PC-3 (cell line): ENCODE measurements at regions not wholly inside any gene's neighbourhood (a gene's known extent, or its start where the extent isn't known, plus 50 kb on each side); places are given as distances from the start of the nearest gene placed in this dataset.

Source experiments
- ATAC-seq: fragments of 200-7000 bp; cut with Tn5 transposase; 2 replicates; pipeline ENCODE4 v1.9.1; 2020; ENCODE audit warnings: mild to moderate bottlenecking, moderate library complexity
- BruUV-seq: library from RNA; stranded (reverse); fragments of 400-500 nt; replicated peaks from 2 replicates; lab custom pipeline; 2021; lab: Mats Ljungman, UMichigan
- CTCF ChIA-PET: fragments of 300-600 bp; sonication (Branson Sonifier 250); formaldehyde crosslinking; loops from one replicate; lab custom pipeline; 2022; ENCODE audit warnings: antibody characterized with exemption; lab: Charles Lee
- POLR2A ChIA-PET: fragments of 300-600 bp; sonication (Branson Sonifier 250); formaldehyde crosslinking; loops from one replicate; lab custom pipeline; 2022; ENCODE audit warnings: antibody characterized with exemption; ENCODE audit not compliant: unreplicated experiment; lab: Charles Lee
- DNase-seq: peaks from one replicate; pipeline ENCODE4 v3.0.0-alpha.2; 2015
- H2AFZ ChIP-seq: fragments of 300-600 bp; sonication (generic); 2 replicates; pipeline ENCODE4 v1.6.0; 2016; ENCODE audit warnings: antibody characterized with exemption, low read length
- H3F3A ChIP-seq: fragments of 300-600 bp; sonication (generic); one replicate; pipeline ENCODE4 v1.6.0; 2017; ENCODE audit warnings: antibody characterized with exemption, low read length, control low read depth, mild to moderate bottlenecking; ENCODE audit not compliant: unreplicated experiment
- H3K27ac ChIP-seq: fragments of 300-600 bp; sonication (generic); 2 replicates; pipeline ENCODE4 v1.5.1; 2016; ENCODE audit warnings: mild to moderate bottlenecking, low read length
- H3K27me3 ChIP-seq: fragments of 300-600 bp; sonication (generic); 2 replicates; pipeline ENCODE4 v1.6.1; 2016; ENCODE audit warnings: low read length, mixed read lengths
- H3K36me3 ChIP-seq: fragments of 300-600 bp; sonication (generic); 2 replicates; pipeline ENCODE4 v1.6.1; 2016; ENCODE audit warnings: low read depth, mixed run types, low read length, mixed read lengths
- H3K4me1 ChIP-seq: fragments of 300-600 bp; sonication (generic); 2 replicates; pipeline ENCODE4 v1.5.1; 2016; ENCODE audit warnings: low read length; ENCODE audit not compliant: insufficient read depth
- H3K4me2 ChIP-seq: fragments of 300-600 bp; sonication (generic); 2 replicates; pipeline ENCODE4 v1.6.0; 2016; ENCODE audit warnings: low read length
- H3K4me3 ChIP-seq: fragments of 300-600 bp; sonication (generic); 2 replicates; pipeline ENCODE4 v1.5.1; 2016; ENCODE audit warnings: mild to moderate bottlenecking, low read length, mixed read lengths
- H3K79me2 ChIP-seq: fragments of 300-600 bp; sonication (generic); 2 replicates; pipeline ENCODE4 v1.6.1; 2017; ENCODE audit warnings: low read length, mixed read lengths
- H3K9ac ChIP-seq: fragments of 300-600 bp; sonication (generic); 2 replicates; pipeline ENCODE4 v1.6.0; 2016; ENCODE audit warnings: mild to moderate bottlenecking, low read length
- H3K9me2 ChIP-seq: fragments of 300-600 bp; sonication (generic); replicated peaks from 2 replicates; pipeline ENCODE4 v1.6.1; 2016; ENCODE audit warnings: mixed run types, low read length, mixed read lengths
- H3K9me3 ChIP-seq: fragments of 300-600 bp; sonication (generic); 2 replicates; pipeline ENCODE4 v1.6.1; 2016; ENCODE audit warnings: low read length, mixed read lengths
- H4K20me1 ChIP-seq: fragments of 300-600 bp; sonication (generic); 2 replicates; pipeline ENCODE4 v1.6.1; 2016; ENCODE audit warnings: low read length, mixed read lengths
- CTCF ChIP-seq: fragments of 300-600 bp; sonication (generic); conservative IDR thresholded peaks from 2 replicates; pipeline ENCODE4 v1.5.1; 2017; ENCODE audit warnings: antibody characterized with exemption, low read depth, mild to moderate bottlenecking, low read length
- EZH2 ChIP-seq: fragments of 300-600 bp; sonication (generic); IDR thresholded peaks from one replicate; pipeline ENCODE4 v1.6.1; 2017; ENCODE audit warnings: antibody characterized with exemption, mild to moderate bottlenecking, low read length; ENCODE audit not compliant: unreplicated experiment
- EZH2phosphoT487 ChIP-seq: fragments of 300-600 bp; sonication (generic); IDR thresholded peaks from 2 replicates; pipeline ENCODE4 v1.6.1; 2018; ENCODE audit warnings: mild to moderate bottlenecking, antibody characterized with exemption, low read length, borderline replicate concordance
- intact Hi-C: fragments of 100-400 bp; cut with micrococcal nuclease; formaldehyde crosslinking; loops from 2 replicates; pipeline ENCODE4 v1.9.0; 2023

GRCh38 chr3:126261037-126261436, 80.7 kb upstream of the ALDH1L1 start:
- no peak for ATAC-seq
- Histone ChIP-seq H3K9ac (no peak overlapping the region), H3K9me3 (no peaks in the 10 kb centered on the region), H3F3A (no peaks in the 10 kb centered on the region), H3K27ac (no peak overlapping the region), H3K9me2 (no peaks in the 10 kb centered on the region), H3K4me3 (no peak overlapping the region), H3K4me2 (no peak overlapping the region), H3K79me2 (no peaks in the 10 kb centered on the region), H3K36me3 (no peaks in the 10 kb centered on the region), H2AFZ (no peak overlapping the region), H3K27me3 (no peaks in the 10 kb centered on the region), H4K20me1 (no peaks in the 10 kb centered on the region), H3K4me1 (no peaks in the 10 kb centered on the region)
- no TSS peak for BruUV-seq
- DNase-seq: no peak
- TF ChIP-seq EZH2phosphoT487 (no peak), EZH2 (no peak), CTCF (no peak)
- ChIA-PET POLR2A (no interaction called here), CTCF (no interaction called here)
- intact Hi-C loops: no loop called here

- Histone ChIP-seq H3K4me3 (no peak overlapping the region), H3K4me2 (no peak overlapping the region), H3K9me2 (no peaks in the 10 kb centered on the region), H3K9me3 (no peaks in the 10 kb centered on the region), H4K20me1 (no peaks in the 10 kb centered on the region), H3K79me2 (no peaks in the 10 kb centered on the region), H3K36me3 (no peaks in the 10 kb centered on the region), H3K27me3 (no peaks in the 10 kb centered on the region), H3K9ac (no peak overlapping the region), H3F3A (no peaks in the 10 kb centered on the region), H3K27ac (no peak overlapping the region), H3K4me1 (no peaks in the 10 kb centered on the region), H2AFZ (no peak overlapping the region)
- TF ChIP-seq EZH2: no peak
- TF ChIP-seq EZH2phosphoT487: no peak
- TF ChIP-seq CTCF: peak; percentile 63
- peak; percentile 21 for DNase-seq
- CTCF ChIA-PET: no interaction called here
- ATAC-seq: 0 out of 2 replicates have a peak, but pooled peaks have one; percentile 42
- no TSS peak for BruUV-seq
- intact Hi-C loops: loop anchor here (1.0 kb wide), 1 partner anchor 130 kb away; no protein-coding TSS in a partner anchor
- POLR2A ChIA-PET: no interaction called here
These were observed 79.3 kb upstream of the ALDH1L1 start for GRCh38 chr3:126259411-126260391.

- POLR2A ChIA-PET: no interaction called here
- no peak overlapping the region for H3K4me3 ChIP-seq
- H3F3A ChIP-seq: no peaks in the 10 kb centered on the region
- H3K4me2 ChIP-seq: no peak overlapping the region
- H3K27ac ChIP-seq: no peak overlapping the region
- DNase-seq: peak; percentile 5
- no peaks in the 10 kb centered on the region for H3K79me2 ChIP-seq
- H3K9me2 ChIP-seq: no peaks in the 10 kb centered on the region
- no peaks in the 10 kb centered on the region for H3K4me1 ChIP-seq
- no peaks in the 10 kb centered on the region for H3K36me3 ChIP-seq
- H3K27me3 ChIP-seq: no peaks in the 10 kb centered on the region
- H3K9me3 ChIP-seq: no peaks in the 10 kb centered on the region
- no peaks in the 10 kb centered on the region for H4K20me1 ChIP-seq
- intact Hi-C loops: loop anchor here (1.0 kb wide), 1 partner anchor 131 kb away; no protein-coding TSS in a partner anchor
- H2AFZ ChIP-seq: no peak overlapping the region
- no TSS peak for BruUV-seq
- TF ChIP-seq EZH2phosphoT487: no peak
- no peak for TF ChIP-seq EZH2
- TF ChIP-seq CTCF: no peak
- no peak overlapping the region for H3K9ac ChIP-seq
- CTCF ChIA-PET: interaction anchor here (0.6 kb wide), 1 partner anchor 130 kb away, joined by 3 read pairs; no protein-coding TSS in a partner anchor
- no peak for ATAC-seq
These were observed 78.3 kb upstream of the ALDH1L1 start for GRCh38 chr3:126258670-126259069.
